Eye (tissue), 1 donor: ENCODE measurements at regions not wholly inside any gene's neighbourhood (a gene's known extent, or its start where the extent isn't known, plus 50 kb on each side); places are given as distances from the start of the nearest gene placed in this dataset.
"Not testable (repeated sequence)": the region's sequence is repeated elsewhere in the genome, so short reads cannot be mapped to it uniquely, and the experiment has no call there.

ENCODE experiments used
- DNase-seq: peaks from one replicate; pipeline ENCODE4 v3.0.0-alpha.2; 2015

DNA sequence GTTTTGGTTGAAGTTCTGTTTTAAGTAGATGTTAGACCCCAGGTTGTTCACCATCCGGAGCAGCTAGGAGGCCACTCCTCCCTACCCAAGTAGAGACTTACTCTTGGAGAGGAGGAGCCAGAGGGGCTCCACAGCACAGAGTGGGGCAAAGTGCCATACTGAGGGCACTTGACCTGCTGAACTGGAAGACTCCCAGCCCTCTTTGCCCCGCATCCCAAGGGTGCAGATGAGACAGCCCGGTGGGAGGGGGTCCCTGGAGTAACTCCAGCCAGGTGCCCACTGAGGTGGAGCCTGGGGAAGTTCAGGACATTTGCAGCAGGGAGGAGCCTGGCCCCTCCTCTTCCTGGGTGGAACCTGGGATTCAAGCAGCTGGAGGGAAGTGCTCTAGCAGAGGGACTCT is 102.1 kb upstream of the GPR6 start:
- no peak for DNase-seq

DNA sequence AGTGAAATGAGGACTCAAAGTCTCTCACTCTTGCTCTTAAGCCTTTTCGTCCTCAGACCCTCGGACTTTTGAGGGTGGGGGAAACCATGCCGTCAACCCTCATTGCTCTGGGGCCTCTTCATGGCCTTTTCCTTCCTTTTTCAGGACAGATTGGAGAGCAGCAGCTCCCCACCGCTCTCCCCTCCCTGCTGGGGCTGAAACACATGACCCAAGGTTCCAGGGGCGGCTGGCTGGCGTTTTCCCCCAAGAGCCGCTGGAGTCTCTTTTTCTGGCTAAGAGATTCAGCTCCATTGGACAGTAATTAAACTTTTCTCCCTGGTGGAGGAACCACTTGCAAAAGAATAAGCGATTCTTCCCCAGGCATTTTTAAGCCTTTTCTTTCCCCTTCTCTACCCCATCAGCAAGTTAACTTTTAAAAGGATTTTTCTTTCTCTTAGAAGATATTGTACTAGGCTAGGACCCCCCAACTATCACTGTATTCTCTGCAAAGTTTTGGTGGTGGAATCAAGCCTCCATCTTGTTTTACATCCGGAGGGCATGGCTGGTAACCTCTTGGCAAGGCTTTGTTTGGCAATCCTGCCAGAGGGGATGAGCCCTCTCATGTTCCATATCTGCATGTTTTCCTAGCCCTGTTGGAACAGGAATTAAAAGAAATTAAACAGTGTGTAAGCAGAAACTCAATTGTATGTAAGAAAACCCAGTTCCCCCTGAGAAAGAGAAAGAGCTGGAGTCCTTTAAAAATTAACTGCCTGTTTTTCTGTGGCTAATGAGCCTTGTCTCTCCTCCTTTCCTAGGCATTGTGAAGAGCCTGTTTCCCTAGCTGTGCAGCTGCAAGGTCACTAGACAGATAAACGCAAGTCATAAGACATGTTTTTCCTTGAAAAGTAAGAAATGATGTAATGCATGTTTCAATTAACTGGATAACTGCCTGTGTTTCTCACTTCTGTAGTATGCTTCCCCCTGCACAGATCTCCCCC is 100.8 kb upstream of the GPR6 start:
- DNase-seq: no peak

DNA sequence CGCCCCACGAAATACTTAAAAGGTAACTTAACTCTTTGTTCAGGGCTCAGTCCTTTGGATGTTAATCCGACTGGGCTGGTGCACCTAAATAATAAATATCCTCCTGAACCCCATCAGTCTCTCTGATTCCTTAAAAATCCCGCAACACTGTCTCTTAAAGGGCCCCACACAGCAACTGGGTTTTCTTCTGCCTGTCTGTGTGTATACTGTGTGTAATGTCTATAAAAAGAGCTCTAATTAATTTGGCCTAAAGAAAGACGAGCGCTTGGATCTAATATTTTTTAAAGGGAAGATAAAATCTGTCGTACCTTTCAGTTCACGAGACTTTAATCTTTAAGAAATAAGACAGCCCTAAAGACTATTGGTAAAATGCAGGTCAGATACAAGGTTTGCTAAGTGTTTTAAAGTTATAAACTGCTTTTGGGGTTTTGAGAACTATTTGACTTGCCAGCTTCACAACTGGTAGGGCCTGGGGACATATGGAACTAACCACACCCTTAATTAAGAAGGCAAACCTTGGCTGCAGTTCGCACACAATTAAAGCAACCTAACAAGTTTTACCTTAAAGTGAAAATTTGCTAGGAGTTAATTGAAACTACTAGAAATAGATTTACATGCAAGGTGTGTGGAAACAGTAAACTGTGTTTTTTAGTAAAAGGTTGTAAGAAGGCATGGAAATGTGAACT is 100.0 kb upstream of the GPR6 start:
- not testable (repeated sequence) for DNase-seq

DNA sequence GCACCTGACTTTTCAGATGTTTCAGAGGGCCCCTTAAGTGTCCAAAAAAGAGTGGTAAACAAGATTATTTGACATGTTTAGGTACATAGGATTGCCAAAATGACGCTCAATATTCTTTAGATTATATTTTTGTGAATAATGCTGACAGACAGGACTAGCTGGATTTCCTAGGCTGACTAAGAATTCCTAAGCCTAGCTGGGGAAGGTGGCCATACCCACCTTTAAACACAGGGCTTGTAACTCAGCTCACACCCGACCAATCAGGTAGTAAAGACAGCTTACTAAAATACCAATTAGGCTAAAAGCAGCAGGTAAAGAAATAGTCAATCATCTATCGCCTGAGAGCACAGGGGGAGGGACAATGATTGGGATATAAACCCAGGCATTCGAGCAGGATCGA is 99.0 kb upstream of the GPR6 start:
- DNase-seq: not testable (repeated sequence)

DNA sequence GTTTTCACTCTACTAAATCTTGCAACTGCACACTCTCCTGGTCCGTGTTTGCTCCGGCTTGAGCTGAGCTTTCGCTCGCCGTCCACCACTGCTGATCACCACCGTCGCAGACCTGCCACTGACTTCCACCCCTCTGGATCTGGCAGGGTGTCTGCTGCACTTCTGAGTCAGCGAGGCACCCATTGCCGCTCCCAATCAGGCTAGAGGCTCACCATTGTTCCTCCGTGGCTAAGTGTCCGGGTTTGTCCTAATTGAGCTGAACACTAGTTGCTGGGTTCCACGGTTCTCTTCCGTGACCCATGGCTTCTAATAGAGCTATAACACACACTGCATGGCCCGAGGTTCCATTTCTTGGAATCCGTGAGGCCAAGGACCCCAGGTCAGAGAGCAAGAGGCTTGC is 98.6 kb upstream of the GPR6 start:
- no peak for DNase-seq

DNA sequence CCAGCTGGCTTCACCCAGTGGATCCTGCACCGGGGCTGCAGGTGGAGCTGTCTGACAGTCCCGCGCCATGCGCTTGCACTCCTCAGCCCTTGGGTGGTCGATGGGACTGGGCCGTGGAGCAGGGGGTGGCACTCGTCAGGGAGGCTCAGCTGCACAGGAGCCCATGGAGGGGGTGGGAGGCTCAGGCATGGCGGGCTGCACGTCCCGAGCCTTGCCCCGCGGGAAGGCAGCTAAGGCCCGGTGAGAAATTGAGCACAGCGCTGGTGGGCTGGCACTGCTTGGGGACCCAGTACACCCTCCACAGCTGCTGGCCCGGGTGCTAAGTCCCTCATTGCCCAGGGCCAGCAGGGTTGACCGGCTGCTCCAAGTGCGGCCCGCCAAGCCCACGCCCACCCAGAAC is 97.0 kb upstream of the GPR6 start:
- DNase-seq: not testable (repeated sequence)

DNA sequence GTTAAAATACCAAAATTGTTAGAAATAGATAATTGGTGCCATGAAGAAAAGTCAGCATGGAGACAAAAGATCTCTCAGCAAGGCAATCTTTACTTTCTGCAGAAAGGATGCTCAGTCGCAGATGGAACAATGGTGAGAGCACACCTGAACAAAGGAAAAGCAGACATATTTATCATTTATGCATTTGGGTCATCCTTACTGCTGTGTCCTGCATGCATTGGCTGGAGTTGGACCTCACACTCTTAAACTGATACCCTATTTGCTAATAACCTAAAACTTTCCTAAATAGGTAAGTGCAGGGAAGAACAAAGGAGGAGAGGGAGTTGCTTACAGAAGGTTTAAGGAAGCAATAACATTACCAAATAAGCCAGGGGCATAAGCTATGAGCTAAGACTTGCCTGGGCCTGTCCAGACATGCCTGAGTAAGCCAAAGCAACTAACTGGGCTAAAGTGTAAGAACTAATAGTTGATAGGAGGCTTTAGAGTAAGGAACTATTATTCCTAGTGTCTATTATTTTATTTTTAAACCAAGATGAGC is 96.1 kb upstream of the GPR6 start:
- not testable (repeated sequence) for DNase-seq

DNA sequence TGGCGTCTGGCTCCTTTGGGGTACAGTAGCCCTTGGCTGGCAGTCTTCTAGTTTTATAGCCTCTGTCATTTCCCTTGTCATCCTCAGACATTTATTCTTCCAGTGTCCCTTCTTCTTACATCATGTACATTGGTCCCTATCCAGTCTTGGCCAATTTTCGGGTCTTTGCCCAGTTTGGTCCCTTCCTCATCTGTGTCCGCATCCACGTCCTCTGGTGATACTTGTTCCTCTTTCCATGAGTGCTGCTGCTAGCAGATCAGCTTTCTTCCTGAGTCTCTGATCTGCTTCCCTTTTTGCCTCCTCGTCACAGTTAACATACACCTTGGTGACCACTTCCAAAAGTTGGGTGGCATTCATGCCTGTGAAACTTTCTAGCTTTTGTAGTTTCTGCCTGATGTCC is 86.2 kb upstream of the GPR6 start:
- DNase-seq: no peak

DNA sequence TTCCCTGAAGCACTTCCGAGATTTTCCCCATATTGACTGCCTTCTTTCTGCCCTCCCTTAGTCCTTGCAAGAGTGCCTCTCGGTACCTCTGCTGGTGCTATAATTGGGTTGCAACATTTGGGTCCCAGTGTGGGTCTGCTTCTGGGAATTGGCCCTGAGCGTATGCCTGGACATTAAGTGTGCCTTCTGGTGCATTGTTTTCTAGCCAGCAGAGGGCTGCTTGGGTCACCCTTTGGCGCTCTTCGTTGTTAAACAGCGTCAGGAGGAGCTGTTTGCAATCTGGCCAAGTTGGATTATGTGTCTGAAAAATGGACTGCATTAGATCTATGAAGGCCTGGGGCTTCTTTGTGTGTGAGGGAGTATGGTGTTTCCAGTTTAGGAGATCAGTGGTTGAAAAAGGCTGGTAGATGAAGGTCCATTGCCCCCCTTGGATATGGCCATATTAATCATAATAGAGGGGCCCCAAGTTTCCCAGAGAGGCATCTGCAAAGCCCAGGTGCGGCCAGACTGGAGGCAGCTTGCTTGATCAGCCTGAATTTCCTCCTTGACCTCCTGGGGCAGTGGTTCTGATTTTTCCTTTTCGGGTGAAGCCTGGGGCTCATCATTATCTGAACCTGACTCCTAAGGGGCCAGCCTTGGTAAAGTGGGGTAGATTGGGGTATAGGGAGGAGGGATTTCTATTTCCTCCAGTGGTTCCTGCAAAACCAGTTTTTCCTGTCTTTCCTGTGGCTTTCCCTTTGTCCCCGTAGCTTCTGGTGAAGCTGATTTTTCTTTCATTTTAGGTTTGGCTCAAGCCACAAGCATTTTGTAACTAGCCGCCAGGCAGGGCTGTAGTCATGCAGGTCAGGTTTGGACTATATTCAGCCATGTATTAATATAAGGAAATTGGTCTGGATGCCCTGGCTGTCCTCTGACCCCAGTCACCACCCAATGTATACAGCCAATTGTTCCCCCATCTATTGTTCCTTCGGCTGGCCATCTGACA is 85.4 kb upstream of the GPR6 start:
- peak; percentile 26 for DNase-seq

DNA sequence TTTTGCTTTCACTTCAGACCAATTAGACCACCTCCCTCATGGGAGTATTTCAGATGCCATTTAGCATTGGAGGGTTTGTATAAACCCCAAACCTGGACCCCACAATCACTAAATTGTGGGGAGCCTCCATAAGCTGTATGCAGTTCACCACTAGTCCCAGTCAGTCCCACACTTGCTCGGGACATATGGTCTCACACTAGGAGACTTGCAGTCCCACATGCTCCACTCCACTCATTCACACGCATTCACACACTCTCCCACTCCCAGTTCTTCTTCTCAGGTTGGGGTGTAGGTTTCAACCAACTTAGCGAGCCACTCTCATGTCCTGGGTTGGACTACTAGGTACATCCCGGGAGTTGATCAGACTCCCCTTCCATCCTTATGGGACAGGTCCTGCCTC is 84.5 kb upstream of the GPR6 start:
- no peak for DNase-seq

DNA sequence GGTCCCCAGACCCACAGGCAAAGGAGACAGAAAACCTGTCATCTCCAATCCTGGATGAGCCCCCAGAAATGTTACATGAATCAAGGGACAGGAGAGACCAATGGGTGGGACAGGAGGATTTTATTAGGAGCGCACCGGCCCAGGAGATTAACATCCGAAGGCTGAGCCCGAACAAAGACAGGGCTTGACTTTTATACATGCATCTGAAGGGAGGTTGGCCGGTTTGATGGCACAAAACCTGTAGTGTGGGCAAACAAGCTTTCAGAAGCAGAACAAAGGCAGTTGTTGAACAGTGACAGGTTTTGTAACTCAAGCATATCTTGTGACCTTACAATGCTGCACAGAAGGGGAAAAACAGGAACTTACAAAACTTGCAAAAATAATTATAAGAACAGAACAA is 83.9 kb upstream of the GPR6 start:
- no peak for DNase-seq

DNA sequence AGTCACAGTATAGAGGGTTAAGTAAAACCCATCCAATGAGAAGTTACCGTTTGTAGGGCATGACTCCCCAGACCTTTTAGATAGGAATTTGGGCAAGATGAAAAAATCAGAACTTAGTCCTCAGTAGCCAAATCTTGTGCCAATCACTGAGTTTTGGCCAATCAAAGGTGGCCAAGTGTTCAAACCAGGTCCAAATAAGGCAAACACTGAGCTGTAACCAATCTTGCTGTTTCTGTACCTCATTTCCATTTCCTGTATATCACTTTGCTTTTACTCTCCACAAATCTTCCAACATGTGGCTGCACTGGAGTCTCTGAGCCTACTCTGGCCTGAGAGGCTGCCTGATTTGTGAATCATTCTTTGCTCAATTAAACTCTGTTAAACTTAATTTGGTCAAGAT is 81.8 kb upstream of the GPR6 start:
- DNase-seq: no peak

DNA sequence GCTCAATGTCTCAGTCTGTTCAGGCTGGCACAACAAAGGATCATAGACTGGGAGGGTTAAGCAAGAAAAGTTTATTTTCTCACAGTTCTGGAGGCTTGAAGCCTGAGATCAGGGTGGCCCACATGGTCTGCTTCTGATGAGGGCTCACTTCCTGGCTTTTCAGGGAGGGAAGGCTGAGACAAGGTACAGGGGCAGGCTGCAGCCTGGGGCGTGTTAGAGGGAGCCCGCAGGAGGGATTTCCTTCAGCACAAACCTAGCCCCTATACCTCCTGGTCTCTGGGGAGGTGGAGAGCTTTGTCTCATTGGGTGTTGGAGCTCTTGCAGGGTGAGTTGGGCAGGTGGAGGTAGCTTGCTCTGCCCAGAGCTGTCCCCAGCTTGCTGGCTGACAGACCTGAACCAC is 81.1 kb upstream of the GPR6 start:
- DNase-seq: no peak

DNA sequence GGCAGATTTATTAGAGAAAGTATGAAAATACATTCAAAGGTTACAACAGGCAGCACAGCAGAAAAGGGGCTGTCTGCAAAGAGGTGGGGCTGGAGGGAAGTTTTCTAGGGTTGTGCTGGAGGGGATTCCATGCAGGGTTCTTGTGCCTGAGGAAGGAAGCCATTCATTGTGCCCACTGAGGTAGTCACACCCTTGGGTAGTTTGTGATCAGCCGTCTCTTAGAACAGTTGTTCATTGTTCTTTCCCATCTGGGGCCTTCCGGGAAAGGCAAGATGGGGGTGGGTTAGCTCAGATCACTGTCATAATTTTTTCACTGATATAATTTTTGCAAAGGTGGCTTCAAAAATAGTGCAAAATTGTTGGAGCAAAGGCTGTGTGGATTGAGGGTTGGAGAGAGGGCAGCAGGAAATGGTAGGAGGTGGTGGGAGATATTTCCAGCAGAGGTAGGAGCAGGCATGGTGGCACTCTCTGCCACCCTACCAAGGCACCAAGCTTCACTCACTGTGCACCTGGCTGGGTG is 80.5 kb upstream of the GPR6 start:
- no peak for DNase-seq

DNA sequence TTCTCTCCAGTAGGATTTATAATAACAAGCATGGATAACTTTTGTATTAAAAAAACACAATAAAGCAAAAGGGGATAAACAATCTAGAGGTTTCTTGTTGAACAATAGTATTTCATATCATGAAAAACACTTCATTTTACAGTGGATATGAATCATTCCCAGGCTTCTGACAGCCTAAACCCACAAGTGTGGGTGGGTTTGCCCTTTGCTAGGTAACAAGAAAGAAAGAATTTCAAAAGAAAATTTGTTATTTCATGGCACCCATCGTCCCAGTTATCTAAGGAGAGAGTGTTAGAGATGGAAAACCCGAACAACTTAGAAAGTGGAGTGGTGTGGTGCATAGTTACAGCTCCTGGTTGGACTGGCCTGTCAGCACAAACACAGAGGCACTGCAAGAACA is 76.1 kb upstream of the GPR6 start:
- no peak for DNase-seq

DNA sequence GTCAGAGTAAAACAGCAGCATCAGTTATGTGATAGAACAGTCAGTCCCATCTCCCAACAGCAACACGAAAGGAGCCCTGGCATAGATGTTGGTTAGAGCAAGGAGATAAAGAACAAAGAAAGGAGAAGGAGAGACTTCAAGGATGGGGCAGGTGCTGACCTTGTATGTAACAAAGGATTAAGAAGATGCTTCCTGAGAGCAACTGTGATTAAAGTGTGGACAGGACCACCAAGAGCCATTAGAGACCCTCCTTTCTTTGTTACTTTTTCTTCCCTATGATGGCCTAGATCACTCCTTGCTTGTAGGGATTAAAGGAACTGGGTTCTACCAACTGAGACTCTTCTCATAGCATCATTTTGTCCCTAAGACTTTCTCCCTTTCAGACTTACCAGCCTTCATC is 75.2 kb upstream of the GPR6 start:
- no peak for DNase-seq

DNA sequence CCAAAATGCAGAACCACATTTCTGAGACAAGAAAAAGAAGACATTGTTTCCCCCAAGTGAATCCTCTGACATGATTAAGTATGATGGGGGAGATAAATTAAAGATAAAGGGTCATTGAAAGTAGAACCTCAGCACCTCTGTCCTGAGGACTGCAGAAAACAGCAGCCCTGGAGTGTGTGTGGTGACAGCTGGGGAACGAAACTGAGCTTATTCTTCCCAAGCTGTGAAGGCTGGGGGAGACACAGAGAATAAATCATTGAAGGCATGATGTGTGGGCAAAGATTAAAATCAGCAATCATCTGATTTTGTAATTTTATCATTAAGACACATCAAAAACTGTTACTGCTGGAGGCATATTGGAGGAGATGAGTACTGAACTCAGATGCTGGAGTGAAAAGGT is 67.5 kb upstream of the GPR6 start:
- peak; percentile 31 for DNase-seq

DNA sequence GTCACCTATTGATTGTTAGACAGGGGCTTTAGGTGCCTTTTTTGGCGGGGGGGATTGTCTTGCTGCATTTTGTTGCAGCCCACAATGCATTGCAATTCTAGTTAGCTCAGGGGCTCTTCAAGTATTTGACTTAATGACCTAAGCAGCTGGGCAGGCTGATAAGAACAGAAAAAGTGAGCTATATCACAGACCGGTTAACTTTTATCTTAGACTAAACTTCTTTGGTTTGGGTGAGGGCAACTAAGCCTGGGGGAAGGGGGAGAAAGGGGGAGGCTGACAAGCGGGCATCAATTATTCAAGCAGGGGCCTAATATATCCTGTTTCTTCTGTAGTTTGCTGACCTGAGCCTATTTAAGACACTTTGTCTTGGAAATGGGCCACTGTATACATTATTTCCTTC is 66.0 kb upstream of the GPR6 start:
- DNase-seq: no peak

DNA sequence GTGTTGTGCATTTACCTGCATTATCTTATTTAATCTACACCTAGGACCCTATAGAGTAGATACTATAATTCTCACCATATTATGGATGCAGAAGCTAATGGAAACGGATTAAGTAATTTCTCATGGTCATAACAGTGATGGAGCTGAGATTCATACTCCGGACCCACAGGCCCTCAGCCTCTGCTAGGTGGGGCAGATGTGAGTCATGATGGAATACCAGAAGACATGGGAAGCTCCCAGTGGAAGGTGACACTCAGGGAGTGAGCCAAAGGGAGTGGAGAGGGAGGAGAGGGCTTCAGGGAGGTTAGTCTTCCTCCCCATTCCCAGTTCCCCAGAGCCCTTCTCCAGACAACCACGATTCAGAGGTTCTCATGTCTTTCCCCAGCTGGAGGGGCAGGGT is 65.2 kb upstream of the GPR6 start:
- DNase-seq: no peak

DNA sequence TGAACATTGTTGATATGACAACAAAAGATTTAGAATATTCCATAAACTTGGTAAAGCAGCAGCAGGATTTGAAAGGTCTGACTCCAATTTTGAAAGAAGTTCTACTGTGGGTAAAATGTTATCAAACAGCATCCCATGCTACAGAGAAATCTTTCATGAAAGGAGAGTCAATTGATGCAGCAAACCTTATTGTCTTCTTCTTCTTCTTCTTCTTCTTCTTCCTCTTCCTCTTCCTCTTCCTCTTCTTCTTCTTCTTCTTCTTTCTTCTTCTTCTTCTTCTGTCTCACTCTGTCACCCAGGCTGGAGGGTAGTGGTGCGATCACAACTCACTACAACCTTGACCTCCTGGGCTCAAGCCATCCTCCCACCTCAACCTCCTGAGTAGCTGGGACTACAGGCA is 62.4 kb upstream of the GPR6 start:
- DNase-seq: not testable (repeated sequence)

DNA sequence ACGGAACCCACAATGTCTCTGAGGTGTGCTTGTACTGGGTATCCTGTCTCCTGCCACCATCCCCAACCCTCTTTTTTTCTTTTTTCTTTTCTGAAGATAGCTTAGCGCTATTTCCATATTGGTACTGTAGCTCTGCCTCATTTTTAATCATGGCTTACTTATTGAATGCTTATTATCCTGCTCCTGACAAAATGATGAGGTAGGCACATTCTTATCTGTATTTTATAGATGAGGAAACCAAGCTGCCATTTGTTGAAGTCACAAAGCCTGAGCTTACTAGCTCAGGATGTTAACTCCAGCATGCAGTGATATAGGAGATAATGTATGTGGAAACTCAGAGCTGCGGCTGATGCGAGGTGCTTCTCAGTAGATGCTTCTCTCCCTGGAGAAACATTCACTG is 61.4 kb upstream of the GPR6 start:
- no peak for DNase-seq

DNA sequence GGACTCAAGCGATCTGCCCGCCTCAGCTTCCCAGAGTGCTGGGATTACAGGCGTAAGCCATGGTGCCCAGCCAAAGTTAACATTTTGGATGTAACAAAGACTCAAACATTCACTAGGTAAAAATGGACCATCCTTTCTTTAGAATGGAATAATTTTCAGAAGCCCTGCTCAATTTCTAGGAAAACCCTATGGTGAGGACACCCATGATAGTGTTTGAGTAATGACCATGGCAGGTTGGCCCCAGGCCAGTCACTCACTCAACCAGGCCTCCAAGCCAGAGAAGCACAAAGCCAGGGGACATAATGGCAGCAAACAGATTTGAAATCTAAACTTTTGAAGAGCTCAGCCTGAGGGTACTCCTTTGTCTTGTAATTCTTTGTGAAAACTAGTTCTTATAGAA is 59.9 kb upstream of the GPR6 start:
- no peak for DNase-seq

DNA sequence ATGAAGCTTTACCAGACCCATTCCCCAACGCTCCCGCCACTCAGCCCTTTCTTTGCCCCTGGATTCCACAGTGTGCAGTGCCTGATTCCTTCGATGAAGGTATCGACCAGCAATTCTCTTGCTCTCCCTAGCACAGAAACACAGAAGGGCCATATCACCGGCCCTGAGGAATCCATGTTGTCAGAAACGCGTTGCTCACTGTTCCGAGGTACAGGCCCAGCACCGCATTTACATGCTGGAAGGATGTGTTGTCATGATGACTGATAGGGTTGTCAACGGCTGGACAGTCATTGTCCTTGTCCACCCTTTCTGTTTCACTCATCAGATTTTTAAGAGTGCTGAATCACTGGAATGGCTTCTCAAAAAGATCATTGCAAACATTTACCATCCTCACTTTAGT is 57.2 kb upstream of the GPR6 start:
- DNase-seq: no peak
